WTC11 (cell line): ENCODE measurements at regions not wholly inside any gene's neighbourhood (a gene's known extent, or its start where the extent isn't known, plus 50 kb on each side); places are given as distances from the start of the nearest gene placed in this dataset.

Experiments used
- ATAC-seq: fragments of 200-7000 bp; cut with Tn5 transposase; 2 replicates; pipeline ENCODE4 v1.10.0; 2021; ENCODE audit warnings: mild to moderate bottlenecking, moderate library complexity
- CTCF ChIA-PET: fragments of 300-600 bp; sonication (Branson Sonifier 250); formaldehyde crosslinking; loops from one replicate; lab custom pipeline; 2021; ENCODE audit warnings: antibody characterized with exemption; lab: Charles Lee
- POLR2A ChIA-PET: fragments of 350-600 bp; sonication (Branson Sonifier 250); formaldehyde crosslinking; loops from one replicate; lab custom pipeline; 2021; ENCODE audit warnings: antibody characterized with exemption; lab: Charles Lee
- DNase-seq: peaks from one replicate; pipeline ENCODE4 v3.0.0; 2021; ENCODE audit warnings: low spot score
- H3K27ac Mint-ChIP-seq: 2 replicates; pipeline ENCODE4 v1.8.0; 2021; ENCODE audit warnings: mixed read lengths
- H3K27me3 Mint-ChIP-seq: 2 replicates; pipeline ENCODE4 v1.8.0; 2021; ENCODE audit warnings: low read depth, mild to moderate bottlenecking, moderate library complexity, mixed read lengths
- H3K36me3 Mint-ChIP-seq: 2 replicates; pipeline ENCODE4 v1.8.0; 2021; ENCODE audit warnings: mixed read lengths
- H3K4me1 Mint-ChIP-seq: 2 replicates; pipeline ENCODE4 v1.8.0; 2022; ENCODE audit warnings: mixed read lengths
- H3K4me3 Mint-ChIP-seq: 2 replicates; pipeline ENCODE4 v1.8.0; 2021; ENCODE audit warnings: mild to moderate bottlenecking, moderate library complexity, mixed read lengths
- H3K9me3 Mint-ChIP-seq: 2 replicates; pipeline ENCODE4 v1.8.0; 2021; ENCODE audit warnings: mixed read lengths
- ERG ChIP-seq: fragments of 250-450 bp; sonication (Bioruptor Pico); IDR thresholded peaks from 2 replicates; pipeline ENCODE4 v1.8.0; 2021; ENCODE audit warnings: mild to moderate bottlenecking
- FOXJ3 ChIP-seq: sonication (generic); formaldehyde crosslinking; IDR thresholded peaks from 2 replicates; pipeline ENCODE4 v1.9.0; 2021; ENCODE audit warnings: missing genetic modification reagents, mild to moderate bottlenecking, borderline replicate concordance
- JUN ChIP-seq: sonication (generic); formaldehyde crosslinking; IDR thresholded peaks from 2 replicates; pipeline ENCODE4 v1.8.0; 2023; ENCODE audit warnings: mild to moderate bottlenecking, missing genetic modification reagents
- MXD4 ChIP-seq: fragments of 250-450 bp; sonication (Bioruptor Pico); IDR thresholded peaks from 2 replicates; pipeline ENCODE4 v1.8.0; 2021; ENCODE audit warnings: mild to moderate bottlenecking, moderate library complexity, borderline replicate concordance
- NR3C1 ChIP-seq: sonication (generic); formaldehyde crosslinking; conservative IDR thresholded peaks from 2 replicates; pipeline ENCODE4 v1.8.1; 2023; ENCODE audit warnings: low read depth, mild to moderate bottlenecking, missing genetic modification reagents
- TP53 ChIP-seq: sonication (generic); formaldehyde crosslinking; IDR thresholded peaks from 2 replicates; pipeline ENCODE4 v1.8.1; 2023; ENCODE audit warnings: mild to moderate bottlenecking, missing genetic modification reagents
- ZNF281 ChIP-seq: sonication (generic); formaldehyde crosslinking; IDR thresholded peaks from 2 replicates; pipeline ENCODE4 v1.8.0; 2023; ENCODE audit warnings: mild to moderate bottlenecking, missing genetic modification reagents
- ZNF416 ChIP-seq: fragments of 250-450 bp; sonication (Bioruptor Pico); IDR thresholded peaks from 2 replicates; pipeline ENCODE4 v1.9.0; 2021; ENCODE audit warnings: mild to moderate bottlenecking, inconsistent platforms
- ZNF425 ChIP-seq: fragments of 250-450 bp; sonication (Bioruptor Pico); conservative IDR thresholded peaks from 2 replicates; pipeline ENCODE4 v1.9.0; 2021; ENCODE audit warnings: mild to moderate bottlenecking
- TF ChIP-seq, protein P1 (sequence below): sonication (generic); formaldehyde crosslinking; IDR thresholded peaks from 2 replicates; pipeline ENCODE4 v1.8.1; 2023; ENCODE audit warnings: mild to moderate bottlenecking, missing genetic modification reagents
- TF ChIP-seq, protein P2 (sequence below): fragments of 200-600 bp; IDR thresholded peaks from 2 replicates; pipeline ENCODE4 v1.8.0; 2022; ENCODE audit warnings: antibody characterized with exemption
- TF ChIP-seq, protein P3 (sequence below): fragments of 250-450 bp; sonication (Bioruptor Pico); IDR thresholded peaks from 2 replicates; pipeline ENCODE4 v1.9.0; 2021; ENCODE audit warnings: mild to moderate bottlenecking
- TF ChIP-seq, protein P4 (sequence below): sonication (generic); formaldehyde crosslinking; IDR thresholded peaks from 2 replicates; pipeline ENCODE4 v1.8.1; 2023; ENCODE audit warnings: mild to moderate bottlenecking, missing genetic modification reagents, borderline replicate concordance
- TF ChIP-seq, protein P5 (sequence below): sonication (generic); formaldehyde crosslinking; IDR thresholded peaks from 2 replicates; pipeline ENCODE4 v1.8.0; 2022; ENCODE audit warnings: mild to moderate bottlenecking, missing genetic modification reagents
- TF ChIP-seq, protein P6 (sequence below): sonication (generic); formaldehyde crosslinking; IDR thresholded peaks from 2 replicates; pipeline ENCODE4 v1.8.1; 2022; ENCODE audit warnings: mild to moderate bottlenecking, moderate library complexity, missing genetic modification reagents

- TF ChIP-seq ZNF425 = no peak
- TF ChIP-seq NR3C1 = no peak
- TF ChIP-seq, protein P1, sequence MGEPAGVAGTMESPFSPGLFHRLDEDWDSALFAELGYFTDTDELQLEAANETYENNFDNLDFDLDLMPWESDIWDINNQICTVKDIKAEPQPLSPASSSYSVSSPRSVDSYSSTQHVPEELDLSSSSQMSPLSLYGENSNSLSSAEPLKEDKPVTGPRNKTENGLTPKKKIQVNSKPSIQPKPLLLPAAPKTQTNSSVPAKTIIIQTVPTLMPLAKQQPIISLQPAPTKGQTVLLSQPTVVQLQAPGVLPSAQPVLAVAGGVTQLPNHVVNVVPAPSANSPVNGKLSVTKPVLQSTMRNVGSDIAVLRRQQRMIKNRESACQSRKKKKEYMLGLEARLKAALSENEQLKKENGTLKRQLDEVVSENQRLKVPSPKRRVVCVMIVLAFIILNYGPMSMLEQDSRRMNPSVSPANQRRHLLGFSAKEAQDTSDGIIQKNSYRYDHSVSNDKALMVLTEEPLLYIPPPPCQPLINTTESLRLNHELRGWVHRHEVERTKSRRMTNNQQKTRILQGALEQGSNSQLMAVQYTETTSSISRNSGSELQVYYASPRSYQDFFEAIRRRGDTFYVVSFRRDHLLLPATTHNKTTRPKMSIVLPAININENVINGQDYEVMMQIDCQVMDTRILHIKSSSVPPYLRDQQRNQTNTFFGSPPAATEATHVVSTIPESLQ = no peak
- TF ChIP-seq TP53 (CRISPR knock-in tag) = no peak
- no peak for ATAC-seq
- DNase-seq = no peak
- Mint-ChIP-seq H3K36me3 (peaks cover 65% of the 10 kb centered on the region), H3K27ac (no peak overlapping the region), H3K4me3 (no peak overlapping the region), H3K27me3 (peaks cover 6% of the 10 kb centered on the region; the same call in 1 of the 2 replicates), H3K4me1 (no peaks in the 10 kb centered on the region), H3K9me3 (peaks cover 74% of the 10 kb centered on the region)
- CTCF ChIA-PET = no interaction called here
- POLR2A ChIA-PET = no interaction called here
These were observed 242.8 kb upstream of the CNTN4 start for GRCh38 chr3:1855841-1856240.

DNA sequence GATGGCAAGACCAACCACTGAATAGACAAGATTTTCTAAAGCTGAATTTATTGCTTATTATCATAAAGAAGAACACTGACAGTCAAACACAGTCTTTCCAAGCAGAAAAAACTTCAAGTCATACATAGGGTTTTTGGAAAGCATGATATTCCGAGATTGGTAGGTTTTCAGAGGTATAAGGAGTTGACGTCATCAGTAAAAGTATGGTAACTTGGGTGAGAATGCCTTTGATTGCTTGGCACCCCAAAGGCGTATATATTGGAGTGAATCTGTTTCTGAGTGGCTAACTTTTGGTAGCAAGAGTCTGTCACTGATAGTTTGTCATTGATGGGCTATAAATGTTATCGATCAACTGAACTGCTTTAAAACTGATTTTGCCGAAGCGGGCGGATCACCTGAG, 227.9 kb upstream of the CNTN4 start:
- H3K9me3 Mint-ChIP-seq = peaks cover 74% of the 10 kb centered on the region
- ChIA-PET POLR2A (no interaction called here), CTCF (no interaction called here)
- DNase-seq = no peak
- peaks cover 12% of the 10 kb centered on the region for H3K27me3 Mint-ChIP-seq
- no peaks in the 10 kb centered on the region for H3K4me1 Mint-ChIP-seq
- ATAC-seq = no peak
- H3K36me3 Mint-ChIP-seq = peaks cover 57% of the 10 kb centered on the region
- H3K4me3 Mint-ChIP-seq = no peak overlapping the region
- no peak overlapping the region for H3K27ac Mint-ChIP-seq
- TF ChIP-seq ZNF281 (CRISPR knock-in tag) (no peak), FOXJ3 (CRISPR knock-in tag) (no peak), MXD4 (no peak), ERG (CRISPR knock-in tag) (no peak), TP53 (CRISPR knock-in tag) (no peak), ZNF416 (no peak), JUN (CRISPR knock-in tag) (no peak)
- TF ChIP-seq, protein P2, sequence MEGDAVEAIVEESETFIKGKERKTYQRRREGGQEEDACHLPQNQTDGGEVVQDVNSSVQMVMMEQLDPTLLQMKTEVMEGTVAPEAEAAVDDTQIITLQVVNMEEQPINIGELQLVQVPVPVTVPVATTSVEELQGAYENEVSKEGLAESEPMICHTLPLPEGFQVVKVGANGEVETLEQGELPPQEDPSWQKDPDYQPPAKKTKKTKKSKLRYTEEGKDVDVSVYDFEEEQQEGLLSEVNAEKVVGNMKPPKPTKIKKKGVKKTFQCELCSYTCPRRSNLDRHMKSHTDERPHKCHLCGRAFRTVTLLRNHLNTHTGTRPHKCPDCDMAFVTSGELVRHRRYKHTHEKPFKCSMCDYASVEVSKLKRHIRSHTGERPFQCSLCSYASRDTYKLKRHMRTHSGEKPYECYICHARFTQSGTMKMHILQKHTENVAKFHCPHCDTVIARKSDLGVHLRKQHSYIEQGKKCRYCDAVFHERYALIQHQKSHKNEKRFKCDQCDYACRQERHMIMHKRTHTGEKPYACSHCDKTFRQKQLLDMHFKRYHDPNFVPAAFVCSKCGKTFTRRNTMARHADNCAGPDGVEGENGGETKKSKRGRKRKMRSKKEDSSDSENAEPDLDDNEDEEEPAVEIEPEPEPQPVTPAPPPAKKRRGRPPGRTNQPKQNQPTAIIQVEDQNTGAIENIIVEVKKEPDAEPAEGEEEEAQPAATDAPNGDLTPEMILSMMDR = no peak
- TF ChIP-seq, protein P3, sequence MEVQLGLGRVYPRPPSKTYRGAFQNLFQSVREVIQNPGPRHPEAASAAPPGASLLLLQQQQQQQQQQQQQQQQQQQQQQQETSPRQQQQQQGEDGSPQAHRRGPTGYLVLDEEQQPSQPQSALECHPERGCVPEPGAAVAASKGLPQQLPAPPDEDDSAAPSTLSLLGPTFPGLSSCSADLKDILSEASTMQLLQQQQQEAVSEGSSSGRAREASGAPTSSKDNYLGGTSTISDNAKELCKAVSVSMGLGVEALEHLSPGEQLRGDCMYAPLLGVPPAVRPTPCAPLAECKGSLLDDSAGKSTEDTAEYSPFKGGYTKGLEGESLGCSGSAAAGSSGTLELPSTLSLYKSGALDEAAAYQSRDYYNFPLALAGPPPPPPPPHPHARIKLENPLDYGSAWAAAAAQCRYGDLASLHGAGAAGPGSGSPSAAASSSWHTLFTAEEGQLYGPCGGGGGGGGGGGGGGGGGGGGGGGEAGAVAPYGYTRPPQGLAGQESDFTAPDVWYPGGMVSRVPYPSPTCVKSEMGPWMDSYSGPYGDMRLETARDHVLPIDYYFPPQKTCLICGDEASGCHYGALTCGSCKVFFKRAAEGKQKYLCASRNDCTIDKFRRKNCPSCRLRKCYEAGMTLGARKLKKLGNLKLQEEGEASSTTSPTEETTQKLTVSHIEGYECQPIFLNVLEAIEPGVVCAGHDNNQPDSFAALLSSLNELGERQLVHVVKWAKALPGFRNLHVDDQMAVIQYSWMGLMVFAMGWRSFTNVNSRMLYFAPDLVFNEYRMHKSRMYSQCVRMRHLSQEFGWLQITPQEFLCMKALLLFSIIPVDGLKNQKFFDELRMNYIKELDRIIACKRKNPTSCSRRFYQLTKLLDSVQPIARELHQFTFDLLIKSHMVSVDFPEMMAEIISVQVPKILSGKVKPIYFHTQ (CRISPR knock-in tag) = no peak
- TF ChIP-seq, protein P4, sequence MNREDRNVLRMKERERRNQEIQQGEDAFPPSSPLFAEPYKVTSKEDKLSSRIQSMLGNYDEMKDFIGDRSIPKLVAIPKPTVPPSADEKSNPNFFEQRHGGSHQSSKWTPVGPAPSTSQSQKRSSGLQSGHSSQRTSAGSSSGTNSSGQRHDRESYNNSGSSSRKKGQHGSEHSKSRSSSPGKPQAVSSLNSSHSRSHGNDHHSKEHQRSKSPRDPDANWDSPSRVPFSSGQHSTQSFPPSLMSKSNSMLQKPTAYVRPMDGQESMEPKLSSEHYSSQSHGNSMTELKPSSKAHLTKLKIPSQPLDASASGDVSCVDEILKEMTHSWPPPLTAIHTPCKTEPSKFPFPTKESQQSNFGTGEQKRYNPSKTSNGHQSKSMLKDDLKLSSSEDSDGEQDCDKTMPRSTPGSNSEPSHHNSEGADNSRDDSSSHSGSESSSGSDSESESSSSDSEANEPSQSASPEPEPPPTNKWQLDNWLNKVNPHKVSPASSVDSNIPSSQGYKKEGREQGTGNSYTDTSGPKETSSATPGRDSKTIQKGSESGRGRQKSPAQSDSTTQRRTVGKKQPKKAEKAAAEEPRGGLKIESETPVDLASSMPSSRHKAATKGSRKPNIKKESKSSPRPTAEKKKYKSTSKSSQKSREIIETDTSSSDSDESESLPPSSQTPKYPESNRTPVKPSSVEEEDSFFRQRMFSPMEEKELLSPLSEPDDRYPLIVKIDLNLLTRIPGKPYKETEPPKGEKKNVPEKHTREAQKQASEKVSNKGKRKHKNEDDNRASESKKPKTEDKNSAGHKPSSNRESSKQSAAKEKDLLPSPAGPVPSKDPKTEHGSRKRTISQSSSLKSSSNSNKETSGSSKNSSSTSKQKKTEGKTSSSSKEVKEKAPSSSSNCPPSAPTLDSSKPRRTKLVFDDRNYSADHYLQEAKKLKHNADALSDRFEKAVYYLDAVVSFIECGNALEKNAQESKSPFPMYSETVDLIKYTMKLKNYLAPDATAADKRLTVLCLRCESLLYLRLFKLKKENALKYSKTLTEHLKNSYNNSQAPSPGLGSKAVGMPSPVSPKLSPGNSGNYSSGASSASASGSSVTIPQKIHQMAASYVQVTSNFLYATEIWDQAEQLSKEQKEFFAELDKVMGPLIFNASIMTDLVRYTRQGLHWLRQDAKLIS (CRISPR knock-in tag) = no peak
- TF ChIP-seq, protein P5, sequence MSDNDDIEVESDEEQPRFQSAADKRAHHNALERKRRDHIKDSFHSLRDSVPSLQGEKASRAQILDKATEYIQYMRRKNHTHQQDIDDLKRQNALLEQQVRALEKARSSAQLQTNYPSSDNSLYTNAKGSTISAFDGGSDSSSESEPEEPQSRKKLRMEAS (CRISPR knock-in tag) = no peak
- TF ChIP-seq, protein P6, sequence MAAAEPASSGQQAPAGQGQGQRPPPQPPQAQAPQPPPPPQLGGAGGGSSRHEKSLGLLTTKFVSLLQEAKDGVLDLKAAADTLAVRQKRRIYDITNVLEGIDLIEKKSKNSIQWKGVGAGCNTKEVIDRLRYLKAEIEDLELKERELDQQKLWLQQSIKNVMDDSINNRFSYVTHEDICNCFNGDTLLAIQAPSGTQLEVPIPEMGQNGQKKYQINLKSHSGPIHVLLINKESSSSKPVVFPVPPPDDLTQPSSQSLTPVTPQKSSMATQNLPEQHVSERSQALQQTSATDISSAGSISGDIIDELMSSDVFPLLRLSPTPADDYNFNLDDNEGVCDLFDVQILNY = no peak
